Chondrocyte (in vitro differentiated cells): ENCODE measurements at regions not wholly inside any gene's neighbourhood (a gene's known extent, or its start where the extent isn't known, plus 50 kb on each side); places are given as distances from the start of the nearest gene placed in this dataset.
A peak's percentile ranks its signal among the peaks of the same experiment; 100 is the strongest.
"Not testable (repeated sequence)": the region's sequence is repeated elsewhere in the genome, so short reads cannot be mapped to it uniquely, and the experiment has no call there.

Experiments used
- DNase-seq: peaks from one replicate; pipeline ENCODE4 v3.0.0; 2021; ENCODE audit warnings: mixed read lengths, low spot score
- H3K27ac Mint-ChIP-seq: one replicate; pipeline ENCODE4 v1.8.0; 2021; ENCODE audit warnings: mild to moderate bottlenecking, moderate library complexity, mixed read lengths; ENCODE audit not compliant: unreplicated experiment
- H3K27me3 Mint-ChIP-seq: 2 replicates; pipeline ENCODE4 v1.8.0; 2021; ENCODE audit warnings: low read depth, mixed read lengths
- H3K36me3 Mint-ChIP-seq: 2 replicates; pipeline ENCODE4 v1.8.0; 2021; ENCODE audit warnings: low read depth, mixed read lengths
- H3K4me1 Mint-ChIP-seq: 2 replicates; pipeline ENCODE4 v1.8.0; 2021; ENCODE audit warnings: low read depth, mild to moderate bottlenecking, mixed read lengths
- H3K4me3 Mint-ChIP-seq: one replicate; pipeline ENCODE4 v1.8.0; 2021; ENCODE audit warnings: mild to moderate bottlenecking, moderate library complexity, mixed read lengths; ENCODE audit not compliant: unreplicated experiment
- H3K9me3 Mint-ChIP-seq: 2 replicates; pipeline ENCODE4 v1.8.0; 2021; ENCODE audit warnings: low read depth, mixed read lengths
- TF ChIP-seq, protein P1 (sequence below): fragments of 200-600 bp; sonication (generic); IDR thresholded peaks from 2 replicates; pipeline ENCODE4 v1.5.0; 2021; ENCODE audit warnings: antibody characterized with exemption, mild to moderate bottlenecking, moderate library complexity

DNA sequence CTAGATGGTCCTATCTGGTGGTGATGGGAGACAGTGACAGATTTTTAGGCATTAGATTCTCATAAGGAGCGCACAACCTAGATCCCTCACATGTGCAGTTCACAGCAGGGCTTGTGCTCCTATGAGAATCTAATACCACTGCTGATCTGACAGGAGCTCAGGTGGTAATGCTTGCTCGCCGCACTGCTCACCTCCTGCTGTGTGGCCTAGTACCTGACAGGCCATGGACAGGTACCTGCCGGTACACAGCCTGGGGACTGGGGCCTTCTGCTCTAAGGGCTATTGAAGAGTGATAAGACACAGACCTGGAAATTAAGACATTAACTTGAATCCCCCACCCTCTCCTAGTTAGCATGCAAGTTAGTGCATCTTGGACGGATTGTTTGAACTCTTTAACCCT, 64.4 kb downstream of the KLRB1 start:
- DNase-seq, H3K4me1 Mint-ChIP-seq, H3K9me3 Mint-ChIP-seq, H3K4me3 Mint-ChIP-seq, H3K27ac Mint-ChIP-seq, H3K36me3 Mint-ChIP-seq, H3K27me3 Mint-ChIP-seq: not testable (repeated sequence)

DNA sequence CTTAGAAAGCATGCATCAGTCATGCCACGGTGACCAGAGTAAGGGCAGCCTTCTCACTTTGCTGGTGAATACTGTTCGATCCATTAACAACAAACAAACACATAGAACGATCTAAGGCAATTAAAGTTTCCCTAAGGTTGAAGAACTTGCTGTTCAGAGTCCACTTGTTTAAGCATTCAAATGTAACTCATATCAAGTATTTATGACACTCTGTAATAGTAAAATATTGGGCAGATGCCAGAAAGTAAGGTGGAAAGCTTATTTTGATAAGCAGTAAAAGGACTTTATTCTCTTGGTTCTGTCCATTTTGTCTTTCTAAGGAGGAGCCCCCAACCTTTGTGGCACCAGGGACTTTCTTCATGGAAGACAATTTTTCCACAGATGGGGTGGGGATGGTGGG, 64.9 kb downstream of the KLRB1 start:
- not testable (repeated sequence) for DNase-seq, H3K4me1 Mint-ChIP-seq, H3K9me3 Mint-ChIP-seq, H3K4me3 Mint-ChIP-seq, H3K36me3 Mint-ChIP-seq, H3K27me3 Mint-ChIP-seq, H3K27ac Mint-ChIP-seq

DNA sequence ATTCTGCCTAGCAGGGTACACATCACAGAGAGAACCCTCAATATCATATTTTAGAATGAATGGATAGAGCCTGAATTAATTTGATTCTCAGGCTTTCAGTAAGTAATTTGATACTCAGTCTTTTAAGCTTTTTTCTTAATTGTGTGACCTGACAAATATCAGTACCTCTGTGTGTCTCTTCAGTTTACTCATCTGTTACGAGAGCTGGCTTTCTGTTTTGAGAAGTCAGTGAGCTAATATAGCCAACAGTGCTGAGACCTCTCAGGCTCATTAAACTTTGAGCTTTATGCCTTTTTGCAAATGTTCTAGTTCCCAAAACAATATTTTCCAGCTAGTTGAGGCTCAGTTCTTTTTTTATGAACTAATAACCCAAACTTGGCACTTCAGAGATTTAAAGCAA, 91.8 kb downstream of the KLRB1 start:
- H3K27ac Mint-ChIP-seq, H3K4me3 Mint-ChIP-seq, H3K4me1 Mint-ChIP-seq, H3K36me3 Mint-ChIP-seq, H3K27me3 Mint-ChIP-seq, H3K9me3 Mint-ChIP-seq, DNase-seq: not testable (repeated sequence)

DNA sequence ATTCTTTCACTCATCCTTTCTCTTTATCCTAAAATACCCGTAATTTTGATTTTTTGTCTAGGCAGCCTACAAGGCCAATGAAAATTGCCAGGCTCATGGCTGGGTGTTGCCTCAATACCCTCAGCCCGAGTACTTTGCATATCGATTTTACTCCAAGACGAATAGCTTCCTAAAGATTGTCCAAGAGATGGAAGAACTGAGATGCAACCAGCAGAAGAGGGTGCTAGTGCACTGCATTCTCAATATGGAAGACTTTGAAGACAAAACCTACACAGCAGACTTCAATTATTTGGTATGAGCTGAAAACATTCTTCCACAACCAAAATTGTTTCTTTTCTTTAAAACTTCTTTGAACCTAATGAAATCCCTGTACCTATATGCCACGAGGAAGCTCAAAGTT, 95.0 kb downstream of the KLRB1 start:
- not testable (repeated sequence) for DNase-seq, H3K4me1 Mint-ChIP-seq, H3K9me3 Mint-ChIP-seq, H3K36me3 Mint-ChIP-seq, H3K4me3 Mint-ChIP-seq, H3K27ac Mint-ChIP-seq, H3K27me3 Mint-ChIP-seq
- TF ChIP-seq, protein P1, sequence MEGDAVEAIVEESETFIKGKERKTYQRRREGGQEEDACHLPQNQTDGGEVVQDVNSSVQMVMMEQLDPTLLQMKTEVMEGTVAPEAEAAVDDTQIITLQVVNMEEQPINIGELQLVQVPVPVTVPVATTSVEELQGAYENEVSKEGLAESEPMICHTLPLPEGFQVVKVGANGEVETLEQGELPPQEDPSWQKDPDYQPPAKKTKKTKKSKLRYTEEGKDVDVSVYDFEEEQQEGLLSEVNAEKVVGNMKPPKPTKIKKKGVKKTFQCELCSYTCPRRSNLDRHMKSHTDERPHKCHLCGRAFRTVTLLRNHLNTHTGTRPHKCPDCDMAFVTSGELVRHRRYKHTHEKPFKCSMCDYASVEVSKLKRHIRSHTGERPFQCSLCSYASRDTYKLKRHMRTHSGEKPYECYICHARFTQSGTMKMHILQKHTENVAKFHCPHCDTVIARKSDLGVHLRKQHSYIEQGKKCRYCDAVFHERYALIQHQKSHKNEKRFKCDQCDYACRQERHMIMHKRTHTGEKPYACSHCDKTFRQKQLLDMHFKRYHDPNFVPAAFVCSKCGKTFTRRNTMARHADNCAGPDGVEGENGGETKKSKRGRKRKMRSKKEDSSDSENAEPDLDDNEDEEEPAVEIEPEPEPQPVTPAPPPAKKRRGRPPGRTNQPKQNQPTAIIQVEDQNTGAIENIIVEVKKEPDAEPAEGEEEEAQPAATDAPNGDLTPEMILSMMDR: peak; percentile 48

DNA sequence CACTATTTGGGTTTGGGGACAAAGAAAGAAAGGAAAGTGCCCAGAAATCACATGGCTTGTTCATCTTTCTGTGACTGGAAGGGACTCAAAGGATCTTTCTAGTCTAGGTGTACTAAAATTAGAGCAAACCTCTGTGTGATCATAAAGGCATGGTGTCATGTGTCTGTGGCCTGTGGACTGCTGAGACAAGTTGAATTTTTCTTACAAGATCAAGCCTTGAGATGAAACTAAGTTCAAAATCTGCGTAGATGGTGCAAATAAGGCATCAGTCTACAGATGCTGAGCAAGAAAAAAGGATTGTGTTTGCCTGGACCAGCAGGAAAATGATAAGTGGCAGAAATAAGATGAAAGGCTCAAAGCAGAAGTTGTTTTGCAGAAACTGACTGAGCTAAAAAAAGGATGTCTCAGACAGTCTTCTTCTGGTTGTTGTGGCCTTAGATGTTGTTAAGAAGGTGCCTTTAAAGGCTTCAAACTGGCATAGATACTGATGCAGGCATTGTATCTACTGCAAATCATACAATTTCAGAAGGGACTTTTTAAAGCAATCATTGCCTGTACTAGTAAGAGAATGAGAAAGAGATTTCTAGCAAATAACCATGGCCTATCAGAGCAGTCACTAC, 97.2 kb downstream of the KLRB1 start:
- H3K27me3 Mint-ChIP-seq, H3K4me3 Mint-ChIP-seq, H3K27ac Mint-ChIP-seq, H3K36me3 Mint-ChIP-seq, H3K4me1 Mint-ChIP-seq, H3K9me3 Mint-ChIP-seq, DNase-seq: not testable (repeated sequence)

DNA sequence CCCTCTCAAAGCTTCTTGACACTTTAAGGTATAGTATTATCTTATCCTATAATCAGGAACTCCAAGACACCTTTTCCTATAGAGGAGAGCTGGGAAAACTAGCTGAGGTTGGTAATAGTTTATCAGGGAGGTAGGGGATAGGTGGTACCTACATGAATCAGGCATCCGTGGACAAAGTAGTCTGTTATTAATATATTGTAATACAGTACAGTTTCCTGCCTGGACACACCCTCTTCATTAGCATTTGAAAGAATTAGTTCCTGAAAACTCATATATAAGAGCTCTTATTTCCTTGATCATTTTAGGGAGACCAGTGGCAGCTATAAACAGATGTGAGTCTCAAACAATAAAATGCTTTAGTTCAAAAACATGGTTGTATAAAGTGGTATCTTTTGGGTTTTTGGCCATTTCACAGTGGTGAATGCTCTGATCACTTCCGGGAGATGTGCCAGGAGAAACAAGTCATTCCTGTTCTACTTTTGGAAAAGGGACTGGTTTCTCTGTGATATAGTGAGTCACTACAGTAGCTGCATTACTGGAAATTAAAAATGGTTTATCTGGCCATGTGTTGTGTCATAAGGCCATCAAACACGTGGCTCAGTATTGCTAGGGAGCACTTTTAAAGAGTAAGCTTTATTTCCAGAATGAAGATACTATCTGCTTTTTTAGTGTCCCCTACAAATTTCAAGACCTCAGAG, 98.1 kb downstream of the KLRB1 start:
- Mint-ChIP-seq H3K9me3 (no peaks in the 10 kb centered on the region), H3K4me1 (peaks cover 7% of the 10 kb centered on the region)
- no peak for DNase-seq

DNA sequence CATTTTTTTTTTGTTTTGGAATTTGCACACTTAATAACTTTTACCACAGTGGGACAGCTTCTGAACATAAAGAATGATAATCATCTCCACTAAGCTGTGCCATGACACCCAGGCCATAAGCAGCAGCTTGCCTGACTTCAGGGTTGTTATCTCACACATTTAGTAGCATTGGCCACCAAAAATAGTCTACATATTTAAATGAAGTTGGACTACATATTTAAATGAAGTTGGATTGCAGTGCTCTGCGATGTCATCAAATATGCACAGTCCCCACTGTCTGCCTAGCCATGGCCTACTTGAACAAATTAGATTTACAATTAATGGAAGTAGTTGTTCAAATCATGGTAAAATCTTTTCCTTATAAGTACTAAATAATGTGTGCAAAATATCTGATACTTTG, 101.0 kb downstream of the KLRB1 start:
- no peak for DNase-seq
- peaks cover 7% of the 10 kb centered on the region for H3K4me1 Mint-ChIP-seq
- no peak overlapping the region for H3K4me3 Mint-ChIP-seq
- H3K36me3 Mint-ChIP-seq: no peaks in the 10 kb centered on the region
- H3K27me3 Mint-ChIP-seq: no peaks in the 10 kb centered on the region
- no peaks in the 10 kb centered on the region for H3K9me3 Mint-ChIP-seq
- TF ChIP-seq, protein P1: no peak
- no peak overlapping the region for H3K27ac Mint-ChIP-seq

More for the DNA sequence above, 98.1 kb downstream of the KLRB1 start:
- Mint-ChIP-seq H3K36me3 (no peaks in the 10 kb centered on the region), H3K27ac (no peak overlapping the region), H3K27me3 (no peaks in the 10 kb centered on the region), H3K4me3 (no peak overlapping the region)
- TF ChIP-seq, protein P1: no peak

DNA sequence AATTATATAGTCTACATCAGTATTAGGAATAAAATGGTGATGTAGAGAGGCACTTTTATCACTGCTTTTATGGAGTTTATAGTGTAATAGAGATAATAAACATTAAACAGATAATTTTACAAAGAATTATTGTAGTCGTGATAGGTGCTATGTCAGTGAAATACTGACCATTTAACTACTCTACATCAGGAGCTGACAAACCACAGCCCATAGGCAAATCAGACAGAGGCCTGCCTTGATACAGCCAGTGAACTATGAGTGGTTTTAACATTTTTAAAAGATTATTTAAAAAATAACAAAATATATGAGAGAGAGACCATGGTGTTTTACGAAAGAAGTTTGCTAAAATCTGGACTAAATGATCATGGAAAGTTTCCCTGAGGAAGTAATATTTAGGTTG, 104.3 kb downstream of the KLRB1 start:
- not testable (repeated sequence) for H3K9me3 Mint-ChIP-seq, H3K4me3 Mint-ChIP-seq, H3K36me3 Mint-ChIP-seq, H3K27ac Mint-ChIP-seq, H3K4me1 Mint-ChIP-seq, DNase-seq, H3K27me3 Mint-ChIP-seq

DNA sequence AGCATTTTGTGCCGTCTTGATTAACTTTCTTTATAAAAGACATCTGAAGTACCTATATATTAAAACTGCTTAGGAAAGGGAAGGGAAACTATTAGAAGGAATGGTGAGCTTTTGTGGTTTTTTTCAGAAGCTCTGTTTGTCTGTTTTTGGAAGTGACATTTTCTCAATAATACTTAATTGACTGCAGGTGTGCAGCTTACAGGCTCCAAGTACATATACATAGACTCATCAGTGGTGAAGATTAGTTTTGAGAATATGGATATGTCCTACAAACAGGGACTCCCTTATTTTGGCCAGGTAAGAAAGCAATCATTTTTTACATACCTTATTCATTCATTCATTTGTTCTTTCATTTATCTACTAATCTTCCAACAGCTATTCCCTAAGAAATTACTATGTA, 104.9 kb downstream of the KLRB1 start:
- not testable (repeated sequence) for H3K4me1 Mint-ChIP-seq, H3K4me3 Mint-ChIP-seq, H3K27ac Mint-ChIP-seq, H3K27me3 Mint-ChIP-seq, DNase-seq, H3K36me3 Mint-ChIP-seq, H3K9me3 Mint-ChIP-seq

DNA sequence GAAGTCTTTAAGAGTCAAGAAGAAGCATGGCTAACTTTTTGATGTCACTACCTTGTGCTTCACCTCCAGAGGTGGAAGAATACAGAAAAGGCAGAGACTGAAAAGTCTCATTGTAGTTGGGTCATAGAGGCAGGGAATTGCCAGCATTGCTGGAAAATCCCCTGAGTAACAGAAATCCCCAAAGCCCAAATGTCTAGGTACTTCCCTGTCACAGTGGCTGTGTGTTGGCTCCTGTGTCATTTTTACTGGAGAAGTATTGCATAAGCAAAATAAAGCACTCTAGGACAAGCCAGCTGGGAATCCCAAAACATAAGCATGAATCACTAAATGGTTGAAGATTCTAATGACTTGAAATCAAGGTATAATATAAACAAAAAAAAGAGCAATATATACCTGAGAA, 114.4 kb downstream of the KLRB1 start:
- not testable (repeated sequence) for H3K27ac Mint-ChIP-seq, H3K27me3 Mint-ChIP-seq, H3K4me1 Mint-ChIP-seq, H3K36me3 Mint-ChIP-seq, DNase-seq, H3K4me3 Mint-ChIP-seq, H3K9me3 Mint-ChIP-seq
